T-helper 2 cell (primary cell): ENCODE measurements at regions not wholly inside any gene's neighbourhood (a gene's known extent, or its start where the extent isn't known, plus 50 kb on each side); places are given as distances from the start of the nearest gene placed in this dataset.

Experiments
- DNase-seq, 5 experiments: peaks; one replicate each; pipeline versions ENCODE4 v3.0.0 to v3.0.0-alpha.2; 2012 to 2022

- no peak for DNase-seq
Observed at GRCh38 chr5:31097851-31098250, 95.6 kb upstream of the CDH6 start.

DNA sequence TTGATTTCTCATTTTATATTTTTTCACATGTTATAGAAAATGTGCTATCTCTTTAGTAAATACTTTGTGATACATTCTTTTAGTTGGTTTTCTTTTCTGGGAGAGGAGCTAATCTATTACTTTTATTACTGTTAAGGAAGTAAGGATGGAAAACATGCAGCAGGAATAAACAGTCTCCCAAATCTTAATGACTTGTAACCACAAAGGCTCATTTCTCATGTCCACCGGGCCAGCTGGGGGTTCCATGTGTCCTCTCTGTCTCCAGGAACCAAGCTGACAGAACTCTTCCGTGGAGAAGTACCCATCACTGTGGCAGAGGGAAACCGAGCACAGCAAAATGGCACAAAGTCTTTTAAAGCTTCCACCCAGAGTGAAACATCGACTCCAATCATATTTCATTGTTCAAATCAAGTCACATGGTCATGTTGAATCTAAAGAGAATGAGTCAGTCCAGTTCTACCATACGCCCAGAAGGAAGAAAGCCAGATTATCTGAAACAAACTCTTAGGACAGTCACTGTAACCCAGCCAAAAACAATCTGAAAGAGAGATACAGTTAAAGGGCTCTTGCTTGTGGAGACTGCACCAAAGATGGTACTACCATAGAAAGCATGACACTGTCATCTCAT is 97.1 kb upstream of the CDH6 start:
- no peak for DNase-seq

DNA sequence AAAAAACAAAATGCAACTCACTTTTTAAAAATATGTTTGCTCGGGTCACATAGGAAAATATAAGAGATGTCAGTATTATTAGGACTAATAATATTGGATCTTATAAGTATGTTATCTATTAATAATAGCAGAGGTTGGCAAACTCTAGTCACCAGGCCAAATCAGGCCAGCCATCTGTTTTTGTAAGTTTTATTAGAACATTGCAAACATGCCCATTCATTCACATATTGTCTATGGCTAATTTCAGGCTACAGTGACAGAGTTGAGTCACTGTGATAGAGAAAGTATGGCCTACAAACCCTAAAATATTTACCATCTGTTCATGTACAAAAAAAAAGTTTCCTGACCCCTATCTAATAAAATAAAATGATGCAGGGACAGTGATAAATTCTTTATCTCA is 97.7 kb upstream of the CDH6 start:
- no peak for DNase-seq

- DNase-seq, result no peak
Observed at GRCh38 chr5:31091501-31091900, 102.0 kb upstream of the CDH6 start.

- no peak for DNase-seq
Observed at GRCh38 chr5:31090467-31090866, 103.0 kb upstream of the CDH6 start.

- DNase-seq, result no peak
Observed at GRCh38 chr5:31086839-31087415, 106.6 kb upstream of the CDH6 start.

GRCh38 chr5:31084871-31085270 is 108.6 kb upstream of the CDH6 start:
- DNase-seq, result no peak

DNA sequence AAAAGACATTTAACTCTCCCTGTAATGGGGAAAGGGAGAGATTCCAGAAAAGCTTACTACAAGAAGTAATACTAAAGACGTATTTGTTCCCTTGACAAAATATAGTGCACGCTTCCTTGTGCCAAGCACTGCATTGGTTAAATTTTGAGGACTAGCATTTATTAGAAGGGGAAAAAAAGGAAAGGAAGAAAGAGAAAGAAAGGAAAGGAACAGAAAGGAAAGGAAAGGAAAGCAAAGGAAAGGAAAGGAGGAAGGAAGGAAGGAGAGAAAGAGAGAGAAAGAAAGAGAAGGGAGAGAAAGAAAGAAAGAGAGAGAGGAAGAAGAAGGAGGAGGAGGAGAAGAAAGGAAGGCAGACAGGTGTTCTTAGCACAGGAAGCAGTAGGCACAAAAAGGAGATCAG is 110.1 kb upstream of the CDH6 start:
- no peak for DNase-seq

- DNase-seq, result no peak
Observed at GRCh38 chr5:31079668-31080067, 113.8 kb upstream of the CDH6 start.

- no peak for DNase-seq
Observed at GRCh38 chr5:31078956-31079355, 114.5 kb upstream of the CDH6 start.

DNA sequence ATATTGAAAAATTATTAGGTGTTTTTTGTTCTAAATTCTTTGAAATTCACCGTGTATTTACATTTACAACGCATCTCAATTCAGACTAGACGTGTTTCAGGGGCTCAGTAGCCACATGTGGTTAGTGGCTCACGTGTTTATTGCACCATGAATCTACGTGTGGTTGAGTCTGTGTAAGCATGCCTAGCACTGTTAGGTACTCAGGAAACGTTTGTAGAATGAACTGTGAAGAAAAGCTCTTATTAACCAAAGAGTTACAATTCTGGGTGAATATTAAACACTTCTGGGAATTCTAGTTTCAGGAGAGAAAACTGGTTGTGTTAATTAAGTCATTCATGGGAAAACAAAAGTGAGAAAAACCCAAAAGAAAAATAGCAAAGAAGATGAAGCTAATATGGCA is 117.5 kb upstream of the CDH6 start:
- no peak for DNase-seq

GRCh38 chr5:31068287-31068686 is 125.2 kb upstream of the CDH6 start:
- no peak for DNase-seq

GRCh38 chr5:31066655-31067328 is 126.7 kb upstream of the CDH6 start:
- no peak for DNase-seq

DNA sequence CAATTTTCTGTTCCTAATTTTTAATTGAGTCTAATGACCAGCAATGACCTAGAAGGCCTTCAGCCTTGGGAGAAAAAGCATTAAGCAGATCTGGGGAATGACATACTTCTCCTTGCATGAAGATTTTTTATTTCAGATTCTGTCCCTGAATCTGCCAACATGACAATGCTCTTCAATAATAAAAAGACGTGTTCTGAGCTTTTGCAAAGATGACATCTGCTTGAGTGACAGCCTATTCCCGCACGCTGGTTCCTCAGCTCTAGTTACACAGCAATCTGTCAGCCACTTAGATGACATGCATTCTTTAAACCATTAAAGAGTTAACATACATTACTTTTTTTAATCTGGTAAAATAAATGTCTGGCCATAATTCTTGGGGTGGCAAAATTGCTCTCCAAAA is 129.3 kb upstream of the CDH6 start:
- DNase-seq, result no peak

- no peak for DNase-seq
Observed at GRCh38 chr5:31062902-31063580, 130.4 kb upstream of the CDH6 start.

GRCh38 chr5:31059889-31060288 is 133.6 kb upstream of the CDH6 start:
- no peak for DNase-seq

DNA sequence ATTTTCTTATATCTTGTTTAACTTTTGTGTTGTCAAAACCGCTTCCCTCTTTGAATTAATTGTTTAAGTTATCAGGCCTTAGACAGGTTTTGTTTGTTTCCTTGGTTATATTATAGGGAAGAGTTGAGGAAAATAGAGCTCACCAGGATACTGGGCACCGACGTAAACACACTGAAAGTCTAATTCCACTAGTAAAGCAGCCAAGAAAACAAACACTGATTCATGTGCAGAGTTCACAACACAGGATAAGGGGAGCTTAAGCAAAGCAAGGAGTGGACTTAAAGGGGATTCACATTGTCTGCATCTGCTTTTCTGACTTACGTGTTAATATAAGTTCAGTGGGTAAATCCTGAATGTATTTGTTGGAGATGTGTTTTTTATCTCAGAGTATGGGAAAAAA is 139.0 kb upstream of the CDH6 start:
- no peak for DNase-seq

DNA sequence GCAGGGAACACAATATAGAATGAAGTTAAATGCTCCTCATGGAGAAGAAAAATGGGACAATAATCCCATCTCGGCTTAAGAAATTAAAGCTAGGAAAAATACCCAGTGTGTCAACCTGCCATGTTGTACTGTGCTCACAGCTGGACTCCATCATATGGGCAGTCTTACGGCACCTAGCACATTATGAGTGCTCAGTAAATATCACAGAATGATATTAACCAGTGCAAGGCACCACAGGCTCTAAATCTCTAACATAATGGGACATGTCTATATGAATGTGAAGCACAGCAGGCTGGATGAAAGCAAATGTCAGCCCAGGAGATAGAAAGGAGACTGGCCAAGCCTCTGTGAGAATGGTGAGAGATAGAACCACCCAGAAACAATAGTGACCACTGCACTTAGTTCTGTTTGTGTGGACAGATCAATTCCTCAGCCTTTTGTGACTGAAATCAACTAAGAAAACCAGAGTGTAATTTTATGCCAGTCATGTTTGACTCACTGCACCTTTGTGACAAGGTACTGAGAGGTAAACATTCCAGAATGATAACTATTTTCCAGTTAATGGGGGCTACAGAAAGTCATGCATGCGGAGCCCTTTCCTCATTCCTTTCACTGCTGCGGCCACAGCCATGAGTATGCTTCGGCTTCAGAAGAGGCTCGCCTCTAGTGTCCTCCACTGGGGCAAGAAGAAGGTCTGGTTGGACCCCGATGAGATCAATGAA is 140.4 kb upstream of the CDH6 start:
- DNase-seq, result no peak

DNA sequence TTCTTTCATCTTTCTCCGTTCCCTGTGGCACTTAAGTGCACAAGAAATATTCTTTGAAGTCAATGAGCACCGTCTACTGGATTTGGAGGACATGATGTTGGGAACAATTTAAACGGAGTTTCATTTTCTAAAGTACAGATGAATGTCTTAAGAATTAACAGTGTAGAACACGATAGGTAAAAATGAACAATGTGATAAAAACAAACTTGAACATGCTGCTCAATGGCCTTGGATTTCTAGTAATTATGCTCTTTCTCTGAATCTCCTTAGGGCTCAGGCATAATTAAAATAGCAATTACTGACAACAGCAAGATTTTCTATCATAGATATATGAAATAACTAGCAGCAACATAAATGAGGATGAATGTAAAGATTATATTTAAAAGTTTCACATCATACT is 142.2 kb upstream of the CDH6 start:
- DNase-seq, result no peak

- DNase-seq, result no peak
Observed at GRCh38 chr5:31049936-31050704, 143.4 kb upstream of the CDH6 start.

DNA sequence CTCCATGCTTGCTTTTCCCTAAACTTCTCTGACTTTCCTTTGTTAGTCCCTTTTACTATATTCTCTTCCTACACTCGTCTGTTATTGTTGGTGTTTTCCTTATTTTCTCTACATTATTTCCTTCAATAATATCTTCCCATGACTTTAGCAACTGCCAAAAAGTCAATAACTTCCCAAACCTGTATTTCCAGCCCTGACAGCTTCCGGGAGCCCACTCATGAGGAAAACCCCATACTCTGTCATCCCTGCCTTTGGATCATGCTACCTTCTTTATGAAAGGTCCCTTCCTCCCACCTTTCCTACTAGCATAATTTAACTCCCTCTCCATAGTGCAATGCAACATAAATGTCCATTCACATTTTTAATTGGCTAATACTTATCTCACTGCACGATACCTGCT is 144.0 kb upstream of the CDH6 start:
- no peak for DNase-seq
